ENCODE measurements at regions not wholly inside any gene's neighbourhood (a gene's known extent, or its start where the extent isn't known, plus 50 kb on each side); places are given as distances from the start of the nearest gene placed in this dataset.

- TF ChIP-seq, protein P1, sequence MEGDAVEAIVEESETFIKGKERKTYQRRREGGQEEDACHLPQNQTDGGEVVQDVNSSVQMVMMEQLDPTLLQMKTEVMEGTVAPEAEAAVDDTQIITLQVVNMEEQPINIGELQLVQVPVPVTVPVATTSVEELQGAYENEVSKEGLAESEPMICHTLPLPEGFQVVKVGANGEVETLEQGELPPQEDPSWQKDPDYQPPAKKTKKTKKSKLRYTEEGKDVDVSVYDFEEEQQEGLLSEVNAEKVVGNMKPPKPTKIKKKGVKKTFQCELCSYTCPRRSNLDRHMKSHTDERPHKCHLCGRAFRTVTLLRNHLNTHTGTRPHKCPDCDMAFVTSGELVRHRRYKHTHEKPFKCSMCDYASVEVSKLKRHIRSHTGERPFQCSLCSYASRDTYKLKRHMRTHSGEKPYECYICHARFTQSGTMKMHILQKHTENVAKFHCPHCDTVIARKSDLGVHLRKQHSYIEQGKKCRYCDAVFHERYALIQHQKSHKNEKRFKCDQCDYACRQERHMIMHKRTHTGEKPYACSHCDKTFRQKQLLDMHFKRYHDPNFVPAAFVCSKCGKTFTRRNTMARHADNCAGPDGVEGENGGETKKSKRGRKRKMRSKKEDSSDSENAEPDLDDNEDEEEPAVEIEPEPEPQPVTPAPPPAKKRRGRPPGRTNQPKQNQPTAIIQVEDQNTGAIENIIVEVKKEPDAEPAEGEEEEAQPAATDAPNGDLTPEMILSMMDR (IDR thresholded peaks at IDR 0.05): no peak
- no peak for TF ChIP-seq BHLHE40 (IDR thresholded peaks at IDR 0.05; ENCODE audit: low read depth, low read length)
- TF ChIP-seq HOXA7 (CRISPR knock-in tag; IDR thresholded peaks at IDR 0.05): no peak
- TF ChIP-seq POLR2A (IDR thresholded peaks at IDR 0.05; ENCODE audit: low read length): no peak
- no peak for TF ChIP-seq EHF (CRISPR knock-in tag; IDR thresholded peaks at IDR 0.05)
- TF ChIP-seq RCOR1 (IDR thresholded peaks at IDR 0.05; ENCODE audit: low read depth, low read length): no peak
- no peak for TF ChIP-seq JUN (IDR thresholded peaks at IDR 0.05)
- no peak for TF ChIP-seq RAD21 (conservative IDR thresholded peaks at IDR 0.05 in 1 of 2, IDR thresholded peaks at IDR 0.05 in 1 of 2)
Observed at GRCh38 chr1:25134801-25135461, 97.4 kb downstream of the SYF2 start.

Measured in A549 (cell line).